ENCODE measurements at regions not wholly inside any gene's neighbourhood (a gene's known extent, or its start where the extent isn't known, plus 50 kb on each side); places are given as distances from the start of the nearest gene placed in this dataset.

DNA sequence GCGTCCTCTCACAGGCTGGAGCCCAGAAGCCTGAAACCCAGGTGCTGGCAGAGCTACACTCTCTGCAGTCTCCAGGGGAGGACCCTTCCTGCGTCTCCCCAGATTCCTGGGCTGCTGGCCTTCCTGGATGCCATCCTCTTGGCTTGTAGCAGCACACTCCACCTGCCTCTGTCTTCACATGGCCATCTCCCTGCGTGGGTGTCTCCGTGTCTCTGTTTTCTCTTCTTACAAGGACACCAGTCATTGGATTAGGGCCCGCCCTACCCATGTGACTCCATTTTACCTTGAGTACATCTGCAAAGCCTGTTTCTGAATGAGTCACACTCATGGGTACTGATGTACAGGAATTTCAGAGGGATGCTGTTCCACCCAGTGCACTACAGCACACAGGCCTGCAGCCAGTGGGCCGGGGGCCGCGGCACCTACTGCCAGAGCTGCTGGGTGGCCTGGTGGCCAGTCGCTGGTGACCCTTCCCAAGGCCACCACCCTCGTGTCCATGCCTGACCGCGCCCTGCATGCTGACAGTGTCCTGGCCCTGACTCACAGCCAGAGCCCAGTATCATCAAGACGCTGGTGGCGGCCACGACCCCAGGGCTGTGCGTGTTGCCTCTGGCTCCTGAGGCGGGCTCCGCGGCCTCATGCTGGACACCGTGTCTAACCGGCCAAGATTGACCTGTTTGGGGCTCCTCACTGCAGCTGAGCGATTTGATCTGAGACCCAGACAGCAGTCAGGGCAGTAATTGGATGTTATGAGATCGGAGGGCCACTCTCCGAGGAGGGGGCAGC, 63.6 kb upstream of the NKX1-1 start:
- H3K4me1 ChIP-seq (ENCODE audit: low read length), result no peaks in the 10 kb centered on the region
- no peaks in the 10 kb centered on the region for H3K9me3 ChIP-seq (ENCODE audit: low read length)
- H3K27me3 ChIP-seq (ENCODE audit: low read length), result no peaks in the 10 kb centered on the region
- H3K9ac ChIP-seq (ENCODE audit: low read length), result no peak overlapping the region
- H3K9me2 ChIP-seq (replicated peaks; ENCODE audit: insufficient read depth, low read length), result no peaks in the 10 kb centered on the region
- DNase-seq, result no peak
- H4K20me1 ChIP-seq (ENCODE audit: insufficient read depth, low read depth, low read length), result no peaks in the 10 kb centered on the region
- H3K36me3 ChIP-seq (ENCODE audit: insufficient read depth, low read length), result no peaks in the 10 kb centered on the region
- no peak overlapping the region for H3K4me2 ChIP-seq (ENCODE audit: low read depth, low read length, poor library complexity, severe bottlenecking)
- no peak overlapping the region for H2AFZ ChIP-seq (ENCODE audit: low read length)
- H3K79me2 ChIP-seq (ENCODE audit: low read length), result no peaks in the 10 kb centered on the region
- no peak overlapping the region for H3K27ac ChIP-seq (ENCODE audit: low read length)
- H3K4me3 ChIP-seq (ENCODE audit: low read length), result no peak overlapping the region

DNA sequence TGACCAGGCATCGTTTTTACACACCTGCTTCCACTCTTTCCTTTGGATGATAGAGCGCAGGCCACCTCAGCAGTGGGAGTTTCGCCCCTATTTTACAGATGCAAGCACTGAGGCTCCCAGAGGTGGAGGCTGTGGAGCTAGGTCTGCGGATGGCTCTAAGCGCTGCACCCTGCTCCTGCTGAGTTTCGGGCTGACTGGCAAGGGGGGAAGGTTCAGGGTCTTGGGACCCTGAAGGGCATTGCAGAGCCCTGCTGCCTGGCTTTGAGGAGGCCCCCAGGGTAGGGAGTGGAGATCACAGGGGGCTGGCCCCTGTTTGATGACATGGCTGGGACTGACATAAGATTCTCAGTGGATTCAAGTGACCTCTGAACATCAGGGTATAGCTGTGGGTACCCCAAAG, 62.8 kb upstream of the NKX1-1 start:
- Histone ChIP-seq H3K36me3 (ENCODE audit: insufficient read depth, low read length) (no peaks in the 10 kb centered on the region), H3K79me2 (ENCODE audit: low read length) (no peaks in the 10 kb centered on the region), H3K27me3 (ENCODE audit: low read length) (no peaks in the 10 kb centered on the region), H3K9me2 (replicated peaks; ENCODE audit: insufficient read depth, low read length) (no peaks in the 10 kb centered on the region), H3K27ac (ENCODE audit: low read length) (no peak overlapping the region), H3K9me3 (ENCODE audit: low read length) (no peaks in the 10 kb centered on the region), H3K4me1 (ENCODE audit: low read length) (no peaks in the 10 kb centered on the region), H3K4me2 (ENCODE audit: low read depth, low read length, poor library complexity, severe bottlenecking) (no peak overlapping the region), H2AFZ (ENCODE audit: low read length) (no peak overlapping the region), H3K9ac (ENCODE audit: low read length) (no peak overlapping the region), H4K20me1 (ENCODE audit: insufficient read depth, low read depth, low read length) (no peaks in the 10 kb centered on the region), H3K4me3 (ENCODE audit: low read length) (no peak overlapping the region)
- DNase-seq, result no peak

DNA sequence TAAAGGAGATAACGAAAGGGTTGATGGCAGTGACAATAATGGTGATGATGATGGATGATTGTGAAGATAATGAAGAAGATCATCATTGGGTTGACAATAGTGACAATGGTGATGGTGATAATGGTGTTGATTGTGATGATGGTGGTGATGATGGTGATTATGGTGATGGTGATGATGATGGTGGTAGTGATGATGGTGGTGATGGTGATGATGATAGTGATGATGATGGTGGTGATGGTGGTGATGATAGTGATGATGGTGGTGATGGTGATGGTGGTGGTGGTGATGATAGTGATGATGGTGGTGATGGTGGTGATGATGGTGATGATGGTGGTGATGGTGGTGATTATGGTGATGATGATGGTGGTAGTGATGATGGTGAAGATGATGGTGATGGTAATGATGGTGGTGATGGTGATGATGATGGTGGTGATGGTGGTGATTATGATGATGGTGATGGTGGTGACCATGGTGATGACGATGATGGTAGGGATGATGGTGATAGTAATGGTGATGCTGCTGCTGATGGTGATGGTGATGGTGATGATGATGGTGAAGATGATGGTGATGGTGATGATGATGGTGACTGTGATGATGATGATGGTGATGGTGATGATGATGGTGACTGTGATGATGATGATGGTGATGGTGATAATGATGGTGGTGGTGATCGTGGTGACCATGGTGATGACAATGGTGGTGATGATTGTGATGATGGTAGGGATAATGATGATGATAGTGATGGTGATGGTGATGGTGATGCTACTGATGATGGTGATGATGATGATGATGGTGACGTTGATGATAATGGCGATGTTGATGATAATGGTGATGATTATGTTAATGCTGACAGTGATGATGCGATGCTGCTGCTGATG, 61.6 kb upstream of the NKX1-1 start:
- H3K79me2 ChIP-seq (ENCODE audit: low read length), result no peaks in the 10 kb centered on the region
- H3K9me3 ChIP-seq (ENCODE audit: low read length), result no peaks in the 10 kb centered on the region
- H3K4me2 ChIP-seq (ENCODE audit: low read depth, low read length, poor library complexity, severe bottlenecking), result no peak overlapping the region
- no peaks in the 10 kb centered on the region for H3K36me3 ChIP-seq (ENCODE audit: insufficient read depth, low read length)
- H3K4me1 ChIP-seq (ENCODE audit: low read length), result no peaks in the 10 kb centered on the region
- DNase-seq, result no peak
- H3K27ac ChIP-seq (ENCODE audit: low read length), result no peak overlapping the region
- no peaks in the 10 kb centered on the region for H3K27me3 ChIP-seq (ENCODE audit: low read length)
- H2AFZ ChIP-seq (ENCODE audit: low read length), result no peak overlapping the region
- no peak overlapping the region for H3K4me3 ChIP-seq (ENCODE audit: low read length)
- no peak overlapping the region for H3K9ac ChIP-seq (ENCODE audit: low read length)
- H4K20me1 ChIP-seq (ENCODE audit: insufficient read depth, low read depth, low read length), result no peaks in the 10 kb centered on the region
- H3K9me2 ChIP-seq (replicated peaks; ENCODE audit: insufficient read depth, low read length), result no peaks in the 10 kb centered on the region

DNA sequence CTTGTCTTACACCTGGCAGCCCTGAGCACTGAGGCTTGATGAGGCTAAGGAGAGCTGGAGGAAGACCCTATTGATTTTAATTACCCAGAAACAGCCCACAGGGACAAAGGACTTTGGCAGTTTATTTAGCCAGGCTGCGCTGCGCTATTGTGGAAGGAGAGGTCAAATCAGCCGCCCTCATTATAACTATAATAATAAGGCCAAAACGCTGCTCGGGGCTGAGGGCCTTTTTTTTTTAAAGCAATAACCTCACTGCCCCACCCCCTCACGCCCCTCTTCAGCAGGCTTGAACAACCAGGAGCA, 60.6 kb upstream of the NKX1-1 start:
- no peak for DNase-seq
- no peaks in the 10 kb centered on the region for H3K36me3 ChIP-seq (ENCODE audit: insufficient read depth, low read length)
- no peaks in the 10 kb centered on the region for H3K9me2 ChIP-seq (replicated peaks; ENCODE audit: insufficient read depth, low read length)
- H3K4me3 ChIP-seq (ENCODE audit: low read length), result no peak overlapping the region
- no peaks in the 10 kb centered on the region for H3K9me3 ChIP-seq (ENCODE audit: low read length)
- no peaks in the 10 kb centered on the region for H3K27me3 ChIP-seq (ENCODE audit: low read length)
- no peaks in the 10 kb centered on the region for H3K4me1 ChIP-seq (ENCODE audit: low read length)
- no peak overlapping the region for H3K9ac ChIP-seq (ENCODE audit: low read length)
- H4K20me1 ChIP-seq (ENCODE audit: insufficient read depth, low read depth, low read length), result no peaks in the 10 kb centered on the region
- no peak overlapping the region for H3K4me2 ChIP-seq (ENCODE audit: low read depth, low read length, poor library complexity, severe bottlenecking)
- H2AFZ ChIP-seq (ENCODE audit: low read length), result no peak overlapping the region
- no peaks in the 10 kb centered on the region for H3K79me2 ChIP-seq (ENCODE audit: low read length)
- no peak overlapping the region for H3K27ac ChIP-seq (ENCODE audit: low read length)

DNA sequence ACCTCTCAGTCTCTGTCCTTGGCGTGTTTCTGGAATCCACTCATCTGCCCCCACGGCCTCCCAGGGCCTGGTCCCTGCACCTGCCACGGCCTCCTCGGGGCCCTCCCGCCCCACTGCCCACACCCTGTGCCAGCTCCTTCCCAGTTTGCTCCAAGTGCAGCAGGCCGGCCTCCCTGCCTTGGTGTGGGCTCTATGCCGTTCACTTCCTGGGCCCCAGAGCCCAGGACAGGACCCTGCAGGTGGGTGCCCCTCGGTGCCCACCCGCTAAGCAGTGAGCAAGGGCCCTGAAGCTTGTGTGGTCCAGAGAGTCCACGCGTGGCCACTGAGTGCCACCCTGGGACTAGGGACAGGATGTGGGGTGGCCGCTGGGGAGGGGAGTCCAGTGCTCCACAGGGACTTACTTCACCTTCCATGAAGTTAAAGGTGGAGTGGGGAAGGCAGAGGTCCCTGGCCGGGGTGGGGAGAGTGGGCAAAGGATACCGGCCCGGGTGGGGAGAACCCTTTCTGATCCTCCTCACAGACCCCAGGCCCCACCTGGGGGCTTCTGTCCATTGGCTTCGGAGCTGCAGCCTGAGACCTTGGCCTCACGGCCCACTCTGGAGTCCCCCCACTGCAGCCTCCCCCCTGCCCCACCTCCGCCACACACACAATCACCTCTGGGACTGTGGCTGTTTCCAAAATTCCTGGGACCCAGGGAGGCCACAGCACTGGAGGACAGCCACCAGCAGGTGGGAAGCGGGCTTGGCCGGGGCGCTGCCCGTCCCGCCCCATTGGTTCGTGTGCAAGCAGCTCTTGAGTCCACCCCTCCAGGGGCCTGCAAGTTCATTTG, 60.0 kb upstream of the NKX1-1 start:
- H3K27me3 ChIP-seq (ENCODE audit: low read length), result no peaks in the 10 kb centered on the region
- H3K27ac ChIP-seq (ENCODE audit: low read length), result no peak overlapping the region
- no peaks in the 10 kb centered on the region for H3K36me3 ChIP-seq (ENCODE audit: insufficient read depth, low read length)

DNA sequence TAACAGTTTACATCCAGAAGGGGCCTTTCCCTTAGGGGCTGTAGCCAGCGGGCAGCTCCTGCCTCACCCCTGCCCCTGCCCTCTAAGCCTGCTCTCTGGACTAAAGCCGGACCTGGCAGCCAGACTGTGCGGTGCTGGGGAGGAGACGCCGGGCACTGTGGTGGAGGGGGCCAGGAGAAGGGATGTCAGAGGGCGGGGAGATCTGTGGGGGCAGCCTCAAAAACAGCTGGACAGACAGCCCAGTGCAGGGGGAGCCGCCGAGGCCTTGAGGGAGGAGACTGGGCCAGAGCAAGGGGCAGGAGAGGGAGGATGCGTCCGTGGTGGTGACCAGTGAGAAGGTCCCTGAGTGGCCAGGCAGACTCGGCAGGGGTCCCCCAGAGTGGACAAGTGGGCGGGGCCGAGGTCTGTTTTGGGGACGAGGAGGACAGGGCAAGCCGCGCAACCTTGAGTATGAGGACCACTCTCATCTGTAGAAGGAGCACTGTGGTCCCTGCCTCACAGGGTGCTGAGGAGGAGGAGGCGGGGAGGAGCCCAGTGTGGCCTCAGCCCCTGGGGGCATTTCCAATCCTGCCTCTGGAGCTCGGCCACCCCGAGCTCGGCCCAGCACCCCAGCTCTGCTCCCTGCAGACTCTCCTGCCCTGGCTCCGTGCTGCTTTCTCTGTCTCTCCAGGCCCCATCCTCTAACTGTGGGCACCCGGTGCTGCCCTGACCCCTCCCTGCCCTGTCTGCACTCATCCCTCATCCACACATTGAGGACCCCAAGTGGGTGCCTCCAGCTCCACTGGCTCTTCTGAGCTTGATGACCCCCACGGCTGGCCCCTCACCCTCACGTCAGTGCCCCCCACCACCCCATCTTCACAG, 59.2 kb upstream of the NKX1-1 start:
- H4K20me1 ChIP-seq (ENCODE audit: insufficient read depth, low read depth, low read length), result no peaks in the 10 kb centered on the region
- no peaks in the 10 kb centered on the region for H3K36me3 ChIP-seq (ENCODE audit: insufficient read depth, low read length)
- H3K9me2 ChIP-seq (replicated peaks; ENCODE audit: insufficient read depth, low read length), result no peaks in the 10 kb centered on the region
- no peak for DNase-seq
- H3K4me1 ChIP-seq (ENCODE audit: low read length), result no peaks in the 10 kb centered on the region
- H2AFZ ChIP-seq (ENCODE audit: low read length), result no peak overlapping the region
- H3K4me2 ChIP-seq (ENCODE audit: low read depth, low read length, poor library complexity, severe bottlenecking), result no peak overlapping the region
- H3K27ac ChIP-seq (ENCODE audit: low read length), result no peak overlapping the region
- no peak overlapping the region for H3K4me3 ChIP-seq (ENCODE audit: low read length)
- H3K9me3 ChIP-seq (ENCODE audit: low read length), result no peaks in the 10 kb centered on the region
- H3K9ac ChIP-seq (ENCODE audit: low read length), result no peak overlapping the region
- H3K27me3 ChIP-seq (ENCODE audit: low read length), result no peaks in the 10 kb centered on the region
- no peaks in the 10 kb centered on the region for H3K79me2 ChIP-seq (ENCODE audit: low read length)

More for the DNA sequence above, 60.0 kb upstream of the NKX1-1 start:
- Histone ChIP-seq H3K4me2 (ENCODE audit: low read depth, low read length, poor library complexity, severe bottlenecking) (no peak overlapping the region), H3K9me2 (replicated peaks; ENCODE audit: insufficient read depth, low read length) (no peaks in the 10 kb centered on the region), H2AFZ (ENCODE audit: low read length) (no peak overlapping the region), H3K9me3 (ENCODE audit: low read length) (no peaks in the 10 kb centered on the region), H4K20me1 (ENCODE audit: insufficient read depth, low read depth, low read length) (no peaks in the 10 kb centered on the region), H3K79me2 (ENCODE audit: low read length) (no peaks in the 10 kb centered on the region), H3K4me3 (ENCODE audit: low read length) (no peak overlapping the region), H3K4me1 (ENCODE audit: low read length) (no peaks in the 10 kb centered on the region), H3K9ac (ENCODE audit: low read length) (no peak overlapping the region)
- no peak for DNase-seq

DNA sequence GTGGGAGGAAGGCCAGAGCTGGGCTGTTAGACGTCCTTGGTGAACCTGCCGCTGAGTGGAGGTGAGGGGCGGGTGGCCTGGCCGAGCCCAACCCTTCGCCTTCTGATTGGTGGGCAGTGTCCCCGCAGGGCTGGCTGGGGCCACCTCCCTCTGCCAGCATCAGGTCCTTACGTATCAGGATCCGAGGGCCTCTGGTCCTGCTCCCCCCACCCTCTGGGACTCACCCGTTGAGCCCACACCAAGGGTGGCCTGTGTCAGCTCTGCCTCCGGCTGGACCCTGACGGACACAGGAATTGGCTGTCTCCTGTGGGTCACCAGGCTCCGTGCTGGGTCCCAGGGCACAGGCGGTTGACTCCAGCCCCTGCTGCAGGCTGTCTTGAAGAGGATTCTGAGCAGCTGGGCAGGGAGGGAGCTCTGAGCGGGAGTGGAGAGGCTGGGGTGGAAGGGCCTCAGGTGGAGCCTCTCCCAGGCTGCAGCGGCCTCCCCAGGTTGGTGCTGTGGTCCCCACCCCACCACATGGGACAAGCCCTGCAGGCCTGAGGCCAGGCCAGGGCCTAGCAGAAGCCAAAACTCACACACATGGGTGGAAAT, 58.4 kb upstream of the NKX1-1 start:
- Histone ChIP-seq H3K27ac (ENCODE audit: low read length) (no peak overlapping the region), H3K9me2 (replicated peaks; ENCODE audit: insufficient read depth, low read length) (no peaks in the 10 kb centered on the region), H3K9ac (ENCODE audit: low read length) (no peak overlapping the region), H3K36me3 (ENCODE audit: insufficient read depth, low read length) (no peaks in the 10 kb centered on the region), H3K9me3 (ENCODE audit: low read length) (no peaks in the 10 kb centered on the region), H3K4me1 (ENCODE audit: low read length) (no peaks in the 10 kb centered on the region), H4K20me1 (ENCODE audit: insufficient read depth, low read depth, low read length) (no peaks in the 10 kb centered on the region), H3K27me3 (ENCODE audit: low read length) (no peaks in the 10 kb centered on the region), H3K4me3 (ENCODE audit: low read length) (no peak overlapping the region), H2AFZ (ENCODE audit: low read length) (no peak overlapping the region), H3K4me2 (ENCODE audit: low read depth, low read length, poor library complexity, severe bottlenecking) (no peak overlapping the region), H3K79me2 (ENCODE audit: low read length) (no peaks in the 10 kb centered on the region)
- DNase-seq, result no peak

Measured in Karpas-422 (cell line).